Activated naive CD8-positive, alpha-beta T cell treated with anti-CD3 and anti-CD28 coated beads, Interleukin-2, amount 50 U/mL, for 24 hours (primary cell): ENCODE measurements at regions not wholly inside any gene's neighbourhood (a gene's known extent, or its start where the extent isn't known, plus 50 kb on each side); places are given as distances from the start of the nearest gene placed in this dataset.

Experiments used
- ATAC-seq: fragments of 150-1000 bp; cut with Tn5 transposase; one replicate; pipeline ENCODE4 v1.10.0; 2021
- DNase-seq: peaks from one replicate; pipeline ENCODE4 v3.0.0; 2021
- H3K27ac Mint-ChIP-seq: one replicate; pipeline ENCODE4 v1.8.0; 2021; ENCODE audit warnings: mild to moderate bottlenecking, mixed read lengths
- H3K27me3 Mint-ChIP-seq: one replicate; pipeline ENCODE4 v1.8.0; 2021; ENCODE audit warnings: mixed read lengths
- H3K36me3 Mint-ChIP-seq: one replicate; pipeline ENCODE4 v1.8.0; 2021; ENCODE audit warnings: low read depth, mixed read lengths
- H3K4me1 Mint-ChIP-seq: one replicate; pipeline ENCODE4 v1.8.0; 2021; ENCODE audit warnings: mixed read lengths
- H3K4me3 Mint-ChIP-seq: one replicate; pipeline ENCODE4 v1.8.0; 2021; ENCODE audit warnings: mild to moderate bottlenecking, moderate library complexity, mixed read lengths
- H3K9me3 Mint-ChIP-seq: one replicate; pipeline ENCODE4 v1.8.0; 2021; ENCODE audit warnings: mixed read lengths

GRCh38 chr10:2301227-2301626 lies 563.9 kb upstream of the ADARB2 start:
- no peak overlapping the region for H3K4me3 Mint-ChIP-seq

DNA sequence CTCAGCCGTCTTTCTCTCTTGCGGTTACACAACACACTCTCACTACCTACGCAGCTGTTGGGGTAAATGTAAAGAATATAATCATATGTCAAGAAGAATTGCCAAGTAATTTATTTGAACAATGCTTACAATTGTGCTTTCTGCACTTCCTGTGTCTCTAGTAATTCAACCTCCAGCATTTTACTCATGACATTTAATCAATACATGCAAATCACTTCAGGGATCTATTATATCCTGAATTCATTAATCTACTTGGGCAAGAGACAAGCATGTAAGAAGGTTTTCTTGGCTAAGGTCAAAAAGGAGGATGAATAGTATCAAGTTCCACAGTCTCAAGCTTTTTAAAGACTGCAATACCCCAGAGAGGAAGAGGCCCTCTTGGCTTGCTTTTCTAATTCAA lies 562.9 kb upstream of the ADARB2 start:
- ATAC-seq = no peak
- no peaks in the 10 kb centered on the region for H3K27me3 Mint-ChIP-seq
- no peak for DNase-seq
- no peaks in the 10 kb centered on the region for H3K4me1 Mint-ChIP-seq
- H3K9me3 Mint-ChIP-seq = peaks cover 4% of the 10 kb centered on the region
- H3K36me3 Mint-ChIP-seq = no peaks in the 10 kb centered on the region
- H3K4me3 Mint-ChIP-seq = no peak overlapping the region
- H3K27ac Mint-ChIP-seq = no peak overlapping the region

More at GRCh38 chr10:2301227-2301626, 563.9 kb upstream of the ADARB2 start:
- ATAC-seq (no peak), DNase-seq (no peak)
- Mint-ChIP-seq H3K4me1 (no peaks in the 10 kb centered on the region), H3K36me3 (no peaks in the 10 kb centered on the region), H3K27me3 (no peaks in the 10 kb centered on the region), H3K27ac (no peak overlapping the region), H3K9me3 (peaks cover 4% of the 10 kb centered on the region)

GRCh38 chr10:2296179-2296891 lies 559.0 kb upstream of the ADARB2 start:
- DNase-seq (no peak), ATAC-seq (no peak)
- Mint-ChIP-seq H3K27ac (no peak overlapping the region), H3K9me3 (peaks cover 1% of the 10 kb centered on the region), H3K4me1 (no peaks in the 10 kb centered on the region), H3K27me3 (no peaks in the 10 kb centered on the region), H3K36me3 (no peaks in the 10 kb centered on the region), H3K4me3 (no peak overlapping the region)

DNA sequence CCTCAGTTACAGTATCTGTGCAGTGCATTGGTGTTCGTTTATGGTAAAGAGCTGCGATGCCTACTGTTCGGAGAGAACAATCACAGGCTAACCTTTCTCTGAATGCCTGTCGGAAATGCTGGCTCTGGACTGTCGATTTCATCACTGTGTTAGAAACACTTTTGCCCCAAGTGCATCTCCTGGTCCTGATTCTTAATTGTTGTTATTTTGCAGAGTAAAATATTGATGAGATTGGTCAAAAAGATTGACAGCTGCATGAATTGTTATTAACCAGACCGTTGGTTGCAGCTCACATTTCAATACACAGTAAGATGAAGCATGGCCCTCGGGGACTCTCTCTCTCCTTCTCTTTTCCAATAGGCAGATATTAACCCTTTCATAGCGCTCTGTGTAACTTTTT lies 557.4 kb upstream of the ADARB2 start:
- Mint-ChIP-seq H3K36me3 (no peaks in the 10 kb centered on the region), H3K27me3 (no peaks in the 10 kb centered on the region), H3K4me1 (no peaks in the 10 kb centered on the region), H3K9me3 (no peaks in the 10 kb centered on the region), H3K27ac (no peak overlapping the region), H3K4me3 (no peak overlapping the region)
- ATAC-seq = no peak
- DNase-seq = no peak

DNA sequence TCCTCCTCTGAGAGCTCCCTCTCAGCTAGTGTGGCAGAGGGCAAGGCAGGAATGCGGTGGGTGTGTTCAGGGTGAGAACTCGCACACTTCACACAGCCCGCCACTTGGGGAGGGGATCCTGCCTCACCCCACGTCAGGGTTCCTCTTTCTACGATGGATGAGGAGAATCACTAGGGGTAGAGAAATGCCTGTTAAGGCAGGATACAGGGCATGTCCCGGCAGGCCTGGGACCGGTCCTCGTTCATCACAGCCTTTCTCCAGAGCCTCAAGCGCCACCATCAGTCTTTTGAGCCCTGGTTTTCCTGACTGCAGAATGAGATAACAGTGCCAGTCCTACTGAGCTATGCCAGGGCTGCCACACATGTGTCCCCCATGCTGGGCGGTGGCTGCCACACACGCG lies 546.7 kb upstream of the ADARB2 start:
- Mint-ChIP-seq H3K9me3 (no peaks in the 10 kb centered on the region), H3K27me3 (no peaks in the 10 kb centered on the region), H3K36me3 (no peaks in the 10 kb centered on the region), H3K4me3 (no peak overlapping the region), H3K27ac (no peak overlapping the region), H3K4me1 (no peaks in the 10 kb centered on the region)
- ATAC-seq (no peak), DNase-seq (no peak)

- ATAC-seq = no peak
- Mint-ChIP-seq H3K36me3 (no peaks in the 10 kb centered on the region), H3K9me3 (no peaks in the 10 kb centered on the region), H3K27ac (no peak overlapping the region), H3K4me3 (no peak overlapping the region), H3K4me1 (no peaks in the 10 kb centered on the region), H3K27me3 (no peaks in the 10 kb centered on the region)
- DNase-seq = no peak
Observed at GRCh38 chr10:2282202-2282601, 544.9 kb upstream of the ADARB2 start.

DNA sequence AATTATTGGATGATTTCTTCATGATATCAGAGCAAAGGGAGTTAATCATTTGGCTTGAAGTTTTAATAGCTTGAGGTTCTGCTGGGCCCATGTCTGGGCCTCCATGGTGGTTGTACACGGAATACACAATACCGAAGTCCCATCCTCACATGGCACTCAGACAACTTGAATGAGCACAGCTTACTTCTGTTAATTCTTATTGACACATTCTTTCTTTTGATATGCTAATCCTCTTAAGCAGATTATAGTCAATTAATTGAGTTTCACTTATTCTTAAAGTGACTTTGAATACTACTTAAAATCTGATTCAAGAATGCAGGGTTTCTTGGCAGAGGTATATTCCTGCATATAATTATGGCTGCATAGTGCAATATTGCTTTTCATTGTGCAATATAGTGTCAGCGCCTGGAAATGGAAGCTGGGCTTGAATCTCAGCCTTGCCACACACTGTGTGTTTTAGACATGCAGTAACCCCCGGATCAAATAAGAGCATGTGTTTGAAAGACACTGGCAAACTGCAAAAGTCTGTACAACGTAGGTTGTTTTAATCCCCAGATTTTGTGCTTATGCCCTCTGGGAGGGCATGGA lies 543.5 kb upstream of the ADARB2 start:
- Mint-ChIP-seq H3K4me1 (no peaks in the 10 kb centered on the region), H3K36me3 (no peaks in the 10 kb centered on the region), H3K4me3 (no peak overlapping the region), H3K27ac (no peak overlapping the region), H3K27me3 (peaks cover 2% of the 10 kb centered on the region), H3K9me3 (no peaks in the 10 kb centered on the region)
- ATAC-seq (no peak), DNase-seq (no peak)

DNA sequence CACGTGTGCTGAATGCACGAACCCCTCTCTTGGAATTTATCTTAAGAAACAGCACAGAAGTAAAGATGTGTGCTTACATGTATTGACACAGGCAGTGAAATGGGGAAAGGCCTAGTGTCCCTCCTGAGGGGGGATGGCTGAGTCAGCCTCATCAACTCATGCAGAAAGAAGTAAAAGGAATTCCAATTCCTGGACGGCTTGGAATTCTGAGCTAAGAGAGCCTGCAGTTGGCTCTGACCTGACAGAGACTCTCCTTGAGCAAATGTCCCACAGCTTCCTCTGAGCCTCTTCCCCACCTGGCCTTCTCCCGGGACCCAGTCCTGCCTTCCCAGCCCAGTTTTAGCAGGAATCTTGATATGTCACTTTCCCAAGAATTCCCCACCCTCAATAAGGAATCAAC lies 542.4 kb upstream of the ADARB2 start:
- Mint-ChIP-seq H3K36me3 (no peaks in the 10 kb centered on the region), H3K27ac (no peak overlapping the region)

GRCh38 chr10:2278363-2278762 lies 541.0 kb upstream of the ADARB2 start:
- Mint-ChIP-seq H3K36me3 (no peaks in the 10 kb centered on the region), H3K4me3 (no peak overlapping the region), H3K27me3 (peaks cover 2% of the 10 kb centered on the region), H3K9me3 (peaks cover 7% of the 10 kb centered on the region), H3K27ac (no peak overlapping the region), H3K4me1 (no peaks in the 10 kb centered on the region)
- ATAC-seq = no peak
- DNase-seq = no peak

More for the DNA sequence above, 542.4 kb upstream of the ADARB2 start:
- DNase-seq (no peak), ATAC-seq (no peak)
- Mint-ChIP-seq H3K27me3 (peaks cover 2% of the 10 kb centered on the region), H3K4me1 (no peaks in the 10 kb centered on the region), H3K9me3 (no peaks in the 10 kb centered on the region), H3K4me3 (no peak overlapping the region)

- no peak overlapping the region for H3K27ac Mint-ChIP-seq
- ATAC-seq = no peak
- H3K9me3 Mint-ChIP-seq = peaks cover 15% of the 10 kb centered on the region
- DNase-seq = no peak
- H3K36me3 Mint-ChIP-seq = no peaks in the 10 kb centered on the region
- H3K4me1 Mint-ChIP-seq = no peaks in the 10 kb centered on the region
- H3K4me3 Mint-ChIP-seq = no peak overlapping the region
- peaks cover under 1% of the 10 kb centered on the region for H3K27me3 Mint-ChIP-seq
Observed at GRCh38 chr10:2263561-2263960, 526.2 kb upstream of the ADARB2 start.

- no peak for ATAC-seq
- Mint-ChIP-seq H3K27ac (no peak overlapping the region), H3K4me1 (no peaks in the 10 kb centered on the region), H3K36me3 (no peaks in the 10 kb centered on the region), H3K4me3 (no peak overlapping the region), H3K27me3 (no peaks in the 10 kb centered on the region), H3K9me3 (peaks cover 15% of the 10 kb centered on the region)
- DNase-seq = no peak
Observed at GRCh38 chr10:2262878-2263277, 525.6 kb upstream of the ADARB2 start.

DNA sequence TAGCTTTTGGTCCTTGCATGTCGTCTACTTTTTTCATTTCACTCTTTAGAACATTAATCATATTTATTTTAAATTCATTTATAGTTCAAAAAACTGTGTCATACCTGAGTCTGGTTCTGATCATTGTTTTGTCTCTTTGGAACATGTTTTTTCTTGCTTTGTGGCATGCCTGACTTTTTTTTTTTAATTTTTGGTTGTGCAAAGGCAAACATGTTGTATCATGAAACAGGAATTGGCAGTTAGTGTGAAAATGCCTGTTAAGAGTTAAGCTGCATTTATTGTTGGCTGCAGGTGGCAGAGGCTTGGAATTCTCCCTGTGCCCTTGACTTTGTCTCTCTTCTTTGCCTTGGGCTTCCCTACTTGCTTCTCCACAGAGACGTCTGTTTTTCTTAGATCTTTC lies 525.0 kb upstream of the ADARB2 start:
- Mint-ChIP-seq H3K4me1 (no peaks in the 10 kb centered on the region), H3K36me3 (no peaks in the 10 kb centered on the region), H3K27me3 (no peaks in the 10 kb centered on the region), H3K27ac (no peak overlapping the region), H3K4me3 (no peak overlapping the region), H3K9me3 (peaks cover 15% of the 10 kb centered on the region)
- ATAC-seq (no peak), DNase-seq (no peak)

DNA sequence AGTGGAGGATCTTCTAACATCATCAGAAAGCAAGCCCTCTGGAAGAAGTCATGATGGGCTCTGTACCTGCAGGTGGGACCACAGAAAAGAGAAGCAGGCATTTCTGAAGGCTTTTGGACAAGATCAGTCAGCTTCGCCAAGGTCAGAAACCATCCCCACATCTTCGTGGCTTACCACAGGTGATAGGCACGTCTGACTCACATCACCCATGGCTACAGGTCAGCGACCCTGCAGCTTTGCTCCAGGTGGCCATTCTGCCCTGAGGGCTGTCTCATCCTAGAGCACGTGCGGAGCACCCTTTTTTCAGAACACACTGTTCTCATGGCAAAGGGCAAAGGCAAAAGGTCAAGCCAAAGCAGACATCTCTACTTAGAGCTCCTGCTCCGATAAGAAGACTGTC lies 518.9 kb upstream of the ADARB2 start:
- Mint-ChIP-seq H3K4me3 (no peak overlapping the region), H3K4me1 (no peaks in the 10 kb centered on the region), H3K36me3 (no peaks in the 10 kb centered on the region), H3K27me3 (peaks cover 4% of the 10 kb centered on the region), H3K27ac (no peak overlapping the region), H3K9me3 (peaks cover 4% of the 10 kb centered on the region)
- DNase-seq = no peak
- no peak for ATAC-seq

GRCh38 chr10:2252096-2252495 lies 514.8 kb upstream of the ADARB2 start:
- DNase-seq (no peak), ATAC-seq (no peak)
- Mint-ChIP-seq H3K36me3 (no peaks in the 10 kb centered on the region), H3K4me1 (no peaks in the 10 kb centered on the region), H3K9me3 (no peaks in the 10 kb centered on the region), H3K4me3 (no peak overlapping the region), H3K27me3 (peaks cover 12% of the 10 kb centered on the region), H3K27ac (no peak overlapping the region)

- DNase-seq (no peak), ATAC-seq (no peak)
- no peaks in the 10 kb centered on the region for H3K9me3 Mint-ChIP-seq
- H3K27me3 Mint-ChIP-seq = peaks cover 12% of the 10 kb centered on the region
- H3K36me3 Mint-ChIP-seq = no peaks in the 10 kb centered on the region
- no peaks in the 10 kb centered on the region for H3K4me1 Mint-ChIP-seq
- H3K27ac Mint-ChIP-seq = no peak overlapping the region
- no peak overlapping the region for H3K4me3 Mint-ChIP-seq
Observed at GRCh38 chr10:2251631-2252030, 514.3 kb upstream of the ADARB2 start.

- Mint-ChIP-seq H3K36me3 (no peaks in the 10 kb centered on the region), H3K4me3 (no peak overlapping the region), H3K4me1 (no peaks in the 10 kb centered on the region), H3K9me3 (no peaks in the 10 kb centered on the region), H3K27ac (no peak overlapping the region), H3K27me3 (peaks cover 12% of the 10 kb centered on the region)
- ATAC-seq = no peak
- no peak for DNase-seq
Observed at GRCh38 chr10:2246747-2247146, 509.4 kb upstream of the ADARB2 start.
